SK-N-SH (cell line): ENCODE measurements at regions not wholly inside any gene's neighbourhood (a gene's known extent, or its start where the extent isn't known, plus 50 kb on each side); places are given as distances from the start of the nearest gene placed in this dataset.

Experiments used
- CTCF ChIA-PET: fragments of 300-600, 350-600 bp; formaldehyde crosslinking; extraction: SDS; loops from one replicate; lab custom pipeline; 2021; lab: Yijun Ruan, JAX
- POLR2A ChIA-PET: fragments of 350-600 bp; sonication (Branson Sonifier 250); formaldehyde crosslinking; extraction: SDS; loops from one replicate; lab custom pipeline; 2020; ENCODE audit warnings: antibody characterized with exemption, inconsistent platforms; lab: Yijun Ruan, JAX
- DNase-seq: peaks from one replicate; pipeline ENCODE4 v3.0.0; 2012
- H2AFZ ChIP-seq: fragments of 200-600 bp; sonication (generic); 2 replicates; pipeline ENCODE4 v1.8.1; 2016; ENCODE audit warnings: antibody characterized with exemption, mild to moderate bottlenecking, low read depth
- H3F3A ChIP-seq: fragments of 200-600 bp; sonication (generic); replicated peaks from 2 replicates; pipeline ENCODE3; 2016; ENCODE audit warnings: antibody characterized with exemption, mild to moderate bottlenecking; ENCODE audit not compliant: insufficient read depth
- H3K27ac ChIP-seq, 2 experiments: fragments of 200-500 bp in 1 of 2; fragments of 200-600 bp in 1 of 2; sonication (Bioruptor generic) in 1 of 2; sonication (generic), shearing (Covaris generic) in 1 of 2; 2 replicates each; pipeline versions ENCODE4 v1.5.1 to v1.6.1; 2014 to 2016; ENCODE audit warnings: low read depth in 2 of 2, inconsistent platforms in 1 of 2, low read length in 1 of 2, mild to moderate bottlenecking in 1 of 2, mixed read lengths in 1 of 2
- H3K27me3 ChIP-seq: fragments of 200-600 bp; sonication (generic), shearing (Covaris generic); 2 replicates; pipeline ENCODE4 v1.6.1; 2016; ENCODE audit warnings: mixed run types; ENCODE audit not compliant: insufficient read depth
- H3K36me3 ChIP-seq, 2 experiments: fragments of 200-500 bp in 1 of 2; fragments of 200-600 bp in 1 of 2; sonication (Bioruptor generic) in 1 of 2; sonication (generic) in 1 of 2; replicated peaks in 1 of 2; 2 replicates each; pipeline versions ENCODE3 to v1.5.1; 2014 to 2016; ENCODE audit warnings: low read length in 1 of 2, mild to moderate bottlenecking in 1 of 2; ENCODE audit not compliant: insufficient read depth in 2 of 2, control insufficient read depth in 1 of 2
- H3K4me1 ChIP-seq, 2 experiments: fragments of 200-500 bp in 1 of 2; fragments of 200-600 bp in 1 of 2; sonication (Bioruptor generic) in 1 of 2; sonication (generic), shearing (Covaris generic) in 1 of 2; 2 replicates each; pipeline versions ENCODE4 v1.5.1 to v1.6.1; 2014 to 2016; ENCODE audit warnings: low read depth in 1 of 2, low read length in 1 of 2, mixed run types in 1 of 2; ENCODE audit not compliant: insufficient read depth in 2 of 2, control insufficient read depth in 1 of 2
- H3K4me2 ChIP-seq: fragments of 200-600 bp; sonication (generic), shearing (Covaris generic); 2 replicates; pipeline ENCODE4 v1.6.1; 2017; ENCODE audit warnings: mixed run types
- H3K4me3 ChIP-seq, 2 experiments: fragments of 200-500 bp in 1 of 2; fragments of 200-600 bp in 1 of 2; sonication (Bioruptor generic) in 1 of 2; sonication (generic), shearing (Covaris generic) in 1 of 2; 2 replicates each; pipeline versions ENCODE4 v1.5.1 to v1.8.1; 2014 to 2016; ENCODE audit warnings: low read depth in 2 of 2, inconsistent platforms in 1 of 2, low read length in 1 of 2, mild to moderate bottlenecking in 1 of 2, mixed read lengths in 1 of 2, moderate library complexity in 1 of 2
- H3K79me2 ChIP-seq: fragments of 200-600 bp; sonication (generic); 2 replicates; pipeline ENCODE4 v1.8.1; 2017; ENCODE audit warnings: mild to moderate bottlenecking; ENCODE audit not compliant: insufficient read depth
- H3K9ac ChIP-seq: fragments of 200-600 bp; sonication (generic); 2 replicates; pipeline ENCODE4 v1.6.1; 2017; ENCODE audit warnings: mixed run types
- H3K9me2 ChIP-seq: fragments of 200-600 bp; sonication (generic); 2 replicates; pipeline ENCODE4 v1.6.1; 2017; ENCODE audit warnings: mixed run types
- H3K9me3 ChIP-seq: fragments of 200-600 bp; sonication (generic); 2 replicates; pipeline ENCODE4 v1.6.1; 2017; ENCODE audit warnings: mixed run types, mild to moderate bottlenecking, moderate library complexity
- H4K20me1 ChIP-seq: fragments of 200-600 bp; sonication (generic); 2 replicates; pipeline ENCODE4 v1.6.1; 2017; ENCODE audit warnings: mild to moderate bottlenecking, mixed run types; ENCODE audit not compliant: insufficient read depth
- CTCF ChIP-seq: fragments of 200-600 bp; sonication (generic); IDR thresholded peaks from 2 replicates; pipeline ENCODE4 v1.6.1; 2017; ENCODE audit warnings: antibody characterized with exemption, mild to moderate bottlenecking, moderate library complexity
- ELF1 ChIP-seq: IDR thresholded peaks from 2 replicates; pipeline ENCODE4 v1.4.0; 2012
- EP300 ChIP-seq, 2 experiments: IDR thresholded peaks; 2 replicates each; pipeline versions ENCODE4 v1.4.0 to v1.6.1; 2012; ENCODE audit warnings: borderline replicate concordance in 1 of 2, low read depth in 1 of 2, low read length in 1 of 2
- EZH2phosphoT487 ChIP-seq: fragments of 200-600 bp; sonication (generic); IDR thresholded peaks from 2 replicates; pipeline ENCODE4 v1.6.1; 2017; ENCODE audit warnings: low read depth, mixed run types, mild to moderate bottlenecking, antibody characterized with exemption, moderate library complexity, borderline replicate concordance
- FOSL2 ChIP-seq: IDR thresholded peaks from 2 replicates; pipeline ENCODE4 v1.4.0; 2012; ENCODE audit warnings: low read depth, mild to moderate bottlenecking, moderate library complexity, borderline replicate concordance
- GABPA ChIP-seq: IDR thresholded peaks from 2 replicates; pipeline ENCODE4 v1.4.0; 2012; ENCODE audit warnings: low read depth, mild to moderate bottlenecking
- JUND ChIP-seq: IDR thresholded peaks from 2 replicates; pipeline ENCODE4 v1.4.0; 2012
- MEF2A ChIP-seq: IDR thresholded peaks from 2 replicates; pipeline ENCODE4 v1.4.0; 2012; ENCODE audit warnings: low read depth, borderline replicate concordance
- MXI1 ChIP-seq: IDR thresholded peaks from 2 replicates; pipeline ENCODE4 v1.6.1; 2012; ENCODE audit warnings: mild to moderate bottlenecking, low read depth, low read length, improper control_type of control experiment
- POLR2AphosphoS5 ChIP-seq: IDR thresholded peaks from 2 replicates; pipeline ENCODE4 v1.6.1; 2012; ENCODE audit warnings: low read depth, low read length
- RAD21 ChIP-seq: IDR thresholded peaks from 2 replicates; pipeline ENCODE4 v1.6.1; 2012; ENCODE audit warnings: mild to moderate bottlenecking, low read length
- RCOR1 ChIP-seq: fragments of 150-350 bp; IDR thresholded peaks from 2 replicates; pipeline ENCODE4 v1.6.1; 2017; ENCODE audit warnings: antibody characterized with exemption, low read length
- RXRA ChIP-seq: IDR thresholded peaks from 2 replicates; pipeline ENCODE4 v1.4.0; 2012; ENCODE audit warnings: low read depth, mild to moderate bottlenecking, borderline replicate concordance
- SIN3A ChIP-seq: IDR thresholded peaks from 2 replicates; pipeline ENCODE4 v1.6.1; 2012; ENCODE audit warnings: low read depth, mild to moderate bottlenecking, low read length, moderate library complexity, borderline replicate concordance
- SMC3 ChIP-seq: IDR thresholded peaks from 2 replicates; pipeline ENCODE4 v1.6.1; 2012; ENCODE audit warnings: low read depth, low read length, improper control_type of control experiment
- TCF12 ChIP-seq: IDR thresholded peaks from 2 replicates; pipeline ENCODE4 v1.4.0; 2012
- TEAD4 ChIP-seq: IDR thresholded peaks from 2 replicates; pipeline ENCODE4 v1.4.0; 2012; ENCODE audit warnings: mild to moderate bottlenecking, borderline replicate concordance; ENCODE audit not compliant: insufficient read depth
- USF1 ChIP-seq: IDR thresholded peaks from 2 replicates; pipeline ENCODE4 v1.4.0; 2012; ENCODE audit warnings: low read depth, borderline replicate concordance
- WGBS: methylation state at CpG from one replicate; pipeline ENCODE4 v1.1.6; 2017; ENCODE audit warnings: low lambda C conversion rate; 5-methylcytosine and 5-hydroxymethylcytosine counted together
- TF ChIP-seq, protein P1 (sequence below): IDR thresholded peaks from 2 replicates; pipeline ENCODE4 v1.4.0; 2012; ENCODE audit warnings: low read depth
- TF ChIP-seq, protein P2 (sequence below): IDR thresholded peaks from 2 replicates; pipeline ENCODE4 v1.4.0; 2012; ENCODE audit warnings: low read depth, borderline replicate concordance

- no peaks in the 10 kb centered on the region for H3K9me2 ChIP-seq
- CTCF ChIA-PET, result no interaction called here
- no peak overlapping the region for H3K4me2 ChIP-seq
These were observed 438.1 kb upstream of the SMIM21 start for GRCh38 chr18:75865639-75866038.

GRCh38 chr18:75864816-75865215 lies 437.3 kb upstream of the SMIM21 start:
- TF ChIP-seq CTCF, result no peak
- no peak for TF ChIP-seq SIN3A
- Histone ChIP-seq H3K79me2 (no peaks in the 10 kb centered on the region), H3K36me3 (no peaks in the 10 kb centered on the region), H3K9ac (no peak overlapping the region), H2AFZ (no peak overlapping the region), H3K27ac (no peak overlapping the region), H3K9me3 (no peaks in the 10 kb centered on the region), H3K4me3 (no peak overlapping the region), H3K4me1 (no peaks in the 10 kb centered on the region), H3K27me3 (no peaks in the 10 kb centered on the region), H3F3A (no peaks in the 10 kb centered on the region), H4K20me1 (no peaks in the 10 kb centered on the region), H3K9me2 (no peaks in the 10 kb centered on the region), H3K4me2 (no peak overlapping the region)
- no peak for DNase-seq
- CTCF ChIA-PET, result no interaction called here
- 15% methylated on average over 1 of the region's 1 CpG for WGBS
- POLR2A ChIA-PET, result no interaction called here

More at GRCh38 chr18:75865639-75866038, 438.1 kb upstream of the SMIM21 start:
- H3K27me3 ChIP-seq, result no peaks in the 10 kb centered on the region
- H3K79me2 ChIP-seq, result no peaks in the 10 kb centered on the region
- no peaks in the 10 kb centered on the region for H3F3A ChIP-seq
- no peak overlapping the region for H3K4me3 ChIP-seq
- no peaks in the 10 kb centered on the region for H4K20me1 ChIP-seq
- no peak overlapping the region for H3K27ac ChIP-seq
- no peak overlapping the region for H2AFZ ChIP-seq
- H3K4me1 ChIP-seq, result no peaks in the 10 kb centered on the region
- 75% methylated on average over 2 of the region's 6 CpGs for WGBS
- DNase-seq, result no peak
- H3K9me3 ChIP-seq, result no peaks in the 10 kb centered on the region
- no peak for TF ChIP-seq POLR2AphosphoS5
- no peak for TF ChIP-seq TEAD4
- TF ChIP-seq, protein P1, sequence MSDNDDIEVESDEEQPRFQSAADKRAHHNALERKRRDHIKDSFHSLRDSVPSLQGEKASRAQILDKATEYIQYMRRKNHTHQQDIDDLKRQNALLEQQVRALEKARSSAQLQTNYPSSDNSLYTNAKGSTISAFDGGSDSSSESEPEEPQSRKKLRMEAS, result no peak
- no peak for TF ChIP-seq FOSL2
- TF ChIP-seq TCF12, result no peak
- TF ChIP-seq RXRA, result no peak
- no peak for TF ChIP-seq ELF1
- TF ChIP-seq MXI1, result no peak
- no peak for TF ChIP-seq JUND
- H3K36me3 ChIP-seq, result no peaks in the 10 kb centered on the region
- H3K9ac ChIP-seq, result no peak overlapping the region
- POLR2A ChIA-PET, result no interaction called here

DNA sequence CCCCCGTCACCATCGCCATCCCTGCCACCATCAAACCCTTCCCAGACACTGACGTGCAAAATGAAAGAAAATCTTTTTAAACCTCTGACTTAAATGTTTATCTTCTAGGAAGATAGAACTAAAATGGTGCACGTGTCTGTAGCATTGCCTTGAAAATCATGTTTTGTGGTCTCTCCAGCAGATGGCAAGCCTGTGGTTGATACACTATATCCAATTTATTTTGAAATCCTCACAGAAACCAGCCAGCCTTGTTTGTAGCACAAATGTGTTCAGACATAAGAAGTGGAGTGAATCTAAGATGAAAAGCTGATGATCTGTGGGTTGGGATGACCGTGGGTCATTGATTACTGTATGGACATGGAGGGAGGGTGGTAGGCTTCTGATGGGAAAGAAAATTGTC lies 436.2 kb upstream of the SMIM21 start:
- H2AFZ ChIP-seq, result no peak overlapping the region
- no peaks in the 10 kb centered on the region for H3K27me3 ChIP-seq
- H3K4me3 ChIP-seq, result no peak overlapping the region
- H3K9ac ChIP-seq, result no peak overlapping the region
- H3K9me3 ChIP-seq, result no peaks in the 10 kb centered on the region
- WGBS, result 33% methylated on average over 5 of the region's 5 CpGs
- H3K36me3 ChIP-seq, result no peaks in the 10 kb centered on the region
- no peaks in the 10 kb centered on the region for H3K9me2 ChIP-seq
- DNase-seq, result no peak
- H3K27ac ChIP-seq, result no peak overlapping the region
- no peaks in the 10 kb centered on the region for H3K79me2 ChIP-seq
- H4K20me1 ChIP-seq, result no peaks in the 10 kb centered on the region
- POLR2A ChIA-PET, result no interaction called here
- no peaks in the 10 kb centered on the region for H3K4me1 ChIP-seq
- H3F3A ChIP-seq, result no peaks in the 10 kb centered on the region
- CTCF ChIA-PET, result interaction anchor here (0.9 kb wide), 1 partner anchor 17 kb away, joined by 3 read pairs; no protein-coding TSS in a partner anchor
- H3K4me2 ChIP-seq, result no peak overlapping the region
- TF ChIP-seq GABPA (no peak), FOSL2 (no peak), JUND (no peak), MEF2A (no peak), TCF12 (no peak), USF1 (no peak), EP300 (IDR thresholded peaks at IDR 0.05; ENCODE audit: borderline replicate concordance in 1 of 2, low read depth in 1 of 2, low read length in 1 of 2) (no peak), RAD21 (no peak), TEAD4 (no peak), RCOR1 (no peak), MXI1 (no peak), EZH2phosphoT487 (no peak), ELF1 (no peak), SMC3 (no peak)
- TF ChIP-seq, protein P2, sequence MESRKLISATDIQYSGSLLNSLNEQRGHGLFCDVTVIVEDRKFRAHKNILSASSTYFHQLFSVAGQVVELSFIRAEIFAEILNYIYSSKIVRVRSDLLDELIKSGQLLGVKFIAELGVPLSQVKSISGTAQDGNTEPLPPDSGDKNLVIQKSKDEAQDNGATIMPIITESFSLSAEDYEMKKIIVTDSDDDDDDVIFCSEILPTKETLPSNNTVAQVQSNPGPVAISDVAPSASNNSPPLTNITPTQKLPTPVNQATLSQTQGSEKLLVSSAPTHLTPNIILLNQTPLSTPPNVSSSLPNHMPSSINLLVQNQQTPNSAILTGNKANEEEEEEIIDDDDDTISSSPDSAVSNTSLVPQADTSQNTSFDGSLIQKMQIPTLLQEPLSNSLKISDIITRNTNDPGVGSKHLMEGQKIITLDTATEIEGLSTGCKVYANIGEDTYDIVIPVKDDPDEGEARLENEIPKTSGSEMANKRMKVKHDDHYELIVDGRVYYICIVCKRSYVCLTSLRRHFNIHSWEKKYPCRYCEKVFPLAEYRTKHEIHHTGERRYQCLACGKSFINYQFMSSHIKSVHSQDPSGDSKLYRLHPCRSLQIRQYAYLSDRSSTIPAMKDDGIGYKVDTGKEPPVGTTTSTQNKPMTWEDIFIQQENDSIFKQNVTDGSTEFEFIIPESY, result no peak
